ENCODE measurements at regions not wholly inside any gene's neighbourhood (a gene's known extent, or its start where the extent isn't known, plus 50 kb on each side); places are given as distances from the start of the nearest gene placed in this dataset.

DNA sequence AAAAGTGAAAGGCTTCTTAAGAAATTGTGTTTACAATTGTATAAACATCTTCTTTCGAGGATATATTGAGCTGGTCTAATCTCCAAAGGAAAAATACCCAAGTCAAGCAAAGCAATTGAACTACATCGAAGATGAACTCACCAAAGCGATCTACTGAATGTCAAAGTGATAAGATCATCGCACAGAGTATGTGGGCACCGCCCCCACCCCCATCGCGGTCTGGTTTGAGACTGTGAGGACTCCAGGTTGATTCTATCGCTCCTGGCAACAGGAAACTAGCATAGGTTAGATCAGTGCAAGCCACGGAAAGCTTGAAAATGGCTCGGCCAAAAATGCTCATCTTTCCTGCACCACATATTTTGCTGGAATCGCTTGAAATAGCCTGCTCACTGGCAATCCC, 133.2 kb upstream of the RPS6KA2 start:
- no peak for TF ChIP-seq CTCF (IDR thresholded peaks at IDR 0.05)

- TF ChIP-seq CTCF (IDR thresholded peaks at IDR 0.05), result no peak
Measured at GRCh38 chr6:166758136-166758704, 131.2 kb upstream of the RPS6KA2 start.

- no peak for TF ChIP-seq CTCF (IDR thresholded peaks at IDR 0.05)
Measured at GRCh38 chr6:166757232-166758135, 130.4 kb upstream of the RPS6KA2 start.

- TF ChIP-seq CTCF (IDR thresholded peaks at IDR 0.05), result no peak
Measured at GRCh38 chr6:166754218-166755030, 127.4 kb upstream of the RPS6KA2 start.

DNA sequence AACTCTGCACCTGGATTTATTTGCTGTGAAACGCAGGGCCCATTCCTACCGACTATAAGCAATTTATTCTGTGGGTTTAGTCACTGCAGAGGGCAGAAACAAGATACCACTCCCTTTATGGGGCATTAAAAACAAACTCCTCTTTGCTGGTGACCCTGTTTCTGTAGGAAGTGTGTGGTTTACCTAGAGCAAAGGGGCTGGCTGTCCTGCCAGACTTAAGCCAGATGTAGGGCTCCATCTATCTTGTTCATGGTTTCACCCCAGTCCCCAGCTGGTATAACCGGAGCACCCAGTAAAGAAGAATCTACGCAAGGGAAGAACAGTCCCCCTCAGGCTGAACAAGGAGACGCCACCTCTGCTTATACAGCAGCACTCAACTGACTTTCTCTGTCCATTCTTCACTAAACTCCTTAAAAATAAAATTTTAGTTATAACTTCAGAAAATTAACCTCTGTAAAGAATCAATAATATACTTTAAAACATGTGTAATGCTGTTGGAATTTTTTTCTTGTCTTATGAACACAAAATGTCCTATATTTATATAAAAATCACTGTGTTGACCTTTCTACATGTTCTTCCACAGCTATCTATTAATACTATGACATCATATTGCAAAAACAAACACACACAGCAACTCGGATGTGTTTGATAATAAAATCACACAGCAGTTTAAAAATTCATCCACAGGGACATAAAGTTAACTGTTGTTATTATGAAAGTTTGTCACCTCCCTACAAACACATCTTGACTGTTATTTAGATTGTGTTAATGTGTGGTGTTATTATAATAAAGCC, 126.1 kb upstream of the RPS6KA2 start:
- no peak for TF ChIP-seq CTCF (IDR thresholded peaks at IDR 0.05)

DNA sequence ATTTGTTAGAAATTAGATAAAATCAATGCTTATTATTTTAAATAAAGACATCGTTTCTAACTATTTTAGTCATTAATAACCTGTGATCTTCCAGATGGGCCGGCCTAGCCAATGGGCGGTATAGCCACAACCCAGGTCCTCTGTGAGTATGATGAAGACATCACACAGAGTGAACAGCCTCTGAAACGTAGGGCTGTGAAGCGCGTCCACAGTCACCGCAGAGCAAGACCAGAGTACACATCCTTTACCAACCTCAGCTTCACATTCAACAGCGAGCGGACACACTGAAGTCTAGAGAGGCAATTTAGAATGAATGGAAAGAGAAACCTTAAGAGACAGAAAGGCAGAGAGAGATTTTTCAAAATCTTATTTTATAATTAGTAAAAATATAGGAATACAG, 125.0 kb upstream of the RPS6KA2 start:
- no peak for TF ChIP-seq CTCF (IDR thresholded peaks at IDR 0.05)

- TF ChIP-seq CTCF (IDR thresholded peaks at IDR 0.05), result no peak
Measured at GRCh38 chr6:166751051-166751595, 124.1 kb upstream of the RPS6KA2 start.
